ENCODE measurements at regions not wholly inside any gene's neighbourhood (a gene's known extent, or its start where the extent isn't known, plus 50 kb on each side); places are given as distances from the start of the nearest gene placed in this dataset.
"Not testable (repeated sequence)": the region's sequence is repeated elsewhere in the genome, so short reads cannot be mapped to it uniquely, and the experiment has no call there.

DNA sequence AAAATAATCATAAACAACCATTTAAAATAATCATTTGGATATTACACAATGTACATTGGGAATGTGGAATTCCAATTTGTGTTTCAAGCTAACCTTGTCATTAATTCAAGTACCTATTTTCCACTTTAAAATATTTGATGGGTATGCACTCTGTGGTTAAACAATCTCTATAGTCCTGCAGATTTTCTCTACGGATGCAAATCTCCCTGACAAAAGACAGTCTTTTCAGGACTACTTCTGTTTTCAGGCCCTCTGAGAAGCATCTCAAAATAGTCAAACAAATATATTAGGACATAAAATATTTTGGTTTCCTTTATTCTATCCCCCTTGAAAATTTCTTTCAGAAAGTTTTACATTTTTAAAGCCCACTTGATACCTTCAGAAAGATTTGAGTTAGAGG is 735.6 kb upstream of the MBL2 start:
- Histone ChIP-seq H3K27ac (ENCODE audit: low read length, poor library complexity, severe bottlenecking) (no peak overlapping the region), H3K9ac (ENCODE audit: low read length) (no peak overlapping the region), H3K23ac (ENCODE audit: low read length in 2 of 2) (no peak overlapping the region), H3K18ac (ENCODE audit: low read depth in 1 of 2, low read length in 2 of 2) (no peak overlapping the region), H3K79me1 (replicated peaks; ENCODE audit: low read length, poor library complexity, severe bottlenecking) (no peaks in the 10 kb centered on the region), H4K8ac (ENCODE audit: low read length) (no peak overlapping the region), H3K4me3 (ENCODE audit: insufficient read depth in 1 of 2, low read depth in 1 of 2, low read length in 2 of 2) (no peak overlapping the region), H2BK15ac (ENCODE audit: low read depth, poor library complexity, severe bottlenecking) (no peak overlapping the region), H3K4me1 (ENCODE audit: control insufficient read depth, insufficient read depth, low read depth, low read length) (no peaks in the 10 kb centered on the region), H4K91ac (ENCODE audit: low read length) (no peak overlapping the region), H3K36me3 (ENCODE audit: control insufficient read depth in 1 of 2, insufficient read depth in 2 of 2, low read depth in 1 of 2, low read length in 2 of 2) (no peaks in the 10 kb centered on the region), H3K27me3 (ENCODE audit: control insufficient read depth in 1 of 2, insufficient read depth in 1 of 2, low read length in 2 of 2) (no peaks in the 10 kb centered on the region), H3K9me3 (ENCODE audit: control insufficient read depth, low read length) (peaks cover 3% of the 10 kb centered on the region), H2AFZ (ENCODE audit: low read depth, low read length) (no peak overlapping the region), H3K14ac (ENCODE audit: low read length in 2 of 2) (no peak overlapping the region), H3K4ac (ENCODE audit: low read depth in 1 of 2, low read length in 2 of 2) (no peak overlapping the region), H2BK12ac (ENCODE audit: low read length in 2 of 2) (no peak overlapping the region), H2BK5ac (ENCODE audit: low read depth, low read length, poor library complexity, severe bottlenecking) (no peak overlapping the region), H2AK5ac (ENCODE audit: low read length, severe bottlenecking) (no peak overlapping the region), H3K4me2 (ENCODE audit: low read length, poor library complexity, severe bottlenecking) (no peak overlapping the region), H2BK120ac (ENCODE audit: low read depth, low read length) (no peak overlapping the region)
- DNase-seq, result no peak
- WGBS, result 78% methylated on average over 1 of the region's 1 CpG

DNA sequence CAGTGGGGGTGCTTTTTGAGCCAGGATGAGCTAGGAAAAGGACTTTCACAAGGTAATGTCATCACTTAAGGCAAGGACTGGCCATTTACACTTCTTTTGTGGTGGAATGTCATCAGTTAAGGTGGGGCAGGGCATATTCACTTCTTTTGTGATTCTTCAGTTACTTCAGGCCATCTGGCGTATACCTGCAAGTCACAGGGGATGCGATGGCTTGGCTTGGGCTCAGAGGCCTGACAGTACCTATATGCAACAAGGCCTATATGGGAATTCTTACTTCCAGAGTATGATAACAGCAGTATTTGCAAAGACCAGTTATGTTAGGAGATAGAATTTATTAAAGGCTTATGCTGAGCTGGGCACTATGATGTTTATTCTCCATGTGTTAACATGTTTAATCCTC is 731.9 kb upstream of the MBL2 start:
- not testable (repeated sequence) for H3K9ac ChIP-seq (ENCODE audit: low read length); DNase-seq; H3K27me3 ChIP-seq (ENCODE audit: control insufficient read depth in 1 of 2, insufficient read depth in 1 of 2, low read length in 2 of 2); H2BK120ac ChIP-seq (ENCODE audit: low read depth, low read length); H3K18ac ChIP-seq (ENCODE audit: low read depth in 1 of 2, low read length in 2 of 2); H2BK15ac ChIP-seq (ENCODE audit: low read depth, poor library complexity, severe bottlenecking); H2BK12ac ChIP-seq (ENCODE audit: low read length in 2 of 2); H3K27ac ChIP-seq (ENCODE audit: low read length, poor library complexity, severe bottlenecking); H4K91ac ChIP-seq (ENCODE audit: low read length); H2AK5ac ChIP-seq (ENCODE audit: low read length, severe bottlenecking); H2AFZ ChIP-seq (ENCODE audit: low read depth, low read length); H3K23ac ChIP-seq (ENCODE audit: low read length in 2 of 2); H3K9me3 ChIP-seq (ENCODE audit: control insufficient read depth, low read length); H3K4ac ChIP-seq (ENCODE audit: low read depth in 1 of 2, low read length in 2 of 2); H3K4me3 ChIP-seq (ENCODE audit: insufficient read depth in 1 of 2, low read depth in 1 of 2, low read length in 2 of 2); H3K79me1 ChIP-seq (replicated peaks; ENCODE audit: low read length, poor library complexity, severe bottlenecking); H4K8ac ChIP-seq (ENCODE audit: low read length); H3K36me3 ChIP-seq (ENCODE audit: control insufficient read depth in 1 of 2, insufficient read depth in 2 of 2, low read depth in 1 of 2, low read length in 2 of 2); H2BK5ac ChIP-seq (ENCODE audit: low read depth, low read length, poor library complexity, severe bottlenecking); H3K14ac ChIP-seq (ENCODE audit: low read length in 2 of 2); H3K4me2 ChIP-seq (ENCODE audit: low read length, poor library complexity, severe bottlenecking); H3K4me1 ChIP-seq (ENCODE audit: control insufficient read depth, insufficient read depth, low read depth, low read length)
- WGBS, result 97% methylated on average over 2 of the region's 2 CpGs

DNA sequence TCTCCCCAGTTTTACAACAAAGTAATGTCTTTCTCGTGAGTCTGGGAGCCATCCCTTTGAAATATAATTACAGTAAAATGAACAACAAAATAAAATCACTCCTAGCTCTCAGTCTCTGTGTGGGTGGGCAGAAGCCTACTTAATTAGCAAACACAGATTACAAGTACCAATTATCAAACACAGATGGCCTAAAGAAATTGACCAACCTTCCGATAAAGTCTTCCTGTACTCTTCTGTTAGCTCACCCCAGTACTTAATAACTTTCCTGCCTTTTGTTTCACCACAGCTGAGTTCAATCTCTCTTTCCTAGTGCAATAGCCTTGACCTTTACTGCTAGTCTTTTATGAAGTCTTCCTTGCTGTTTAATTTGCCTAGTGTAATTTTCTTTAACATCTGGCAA is 719.2 kb upstream of the MBL2 start:
- Histone ChIP-seq H2BK15ac (ENCODE audit: low read depth, poor library complexity, severe bottlenecking) (no peak overlapping the region), H3K4me1 (ENCODE audit: control insufficient read depth, insufficient read depth, low read depth, low read length) (no peaks in the 10 kb centered on the region), H2BK5ac (ENCODE audit: low read depth, low read length, poor library complexity, severe bottlenecking) (no peak overlapping the region), H2AK5ac (ENCODE audit: low read length, severe bottlenecking) (no peak overlapping the region), H4K8ac (ENCODE audit: low read length) (no peak overlapping the region), H2AFZ (ENCODE audit: low read depth, low read length) (no peak overlapping the region), H3K4me3 (ENCODE audit: insufficient read depth in 1 of 2, low read depth in 1 of 2, low read length in 2 of 2) (no peak overlapping the region), H2BK12ac (ENCODE audit: low read length in 2 of 2) (no peak overlapping the region), H3K18ac (ENCODE audit: low read depth in 1 of 2, low read length in 2 of 2) (no peak overlapping the region), H3K9ac (ENCODE audit: low read length) (no peak overlapping the region), H3K27ac (ENCODE audit: low read length, poor library complexity, severe bottlenecking) (no peak overlapping the region), H4K91ac (ENCODE audit: low read length) (no peak overlapping the region), H3K79me1 (replicated peaks; ENCODE audit: low read length, poor library complexity, severe bottlenecking) (no peaks in the 10 kb centered on the region), H3K27me3 (ENCODE audit: control insufficient read depth in 1 of 2, insufficient read depth in 1 of 2, low read length in 2 of 2) (no peaks in the 10 kb centered on the region), H3K36me3 (ENCODE audit: control insufficient read depth in 1 of 2, insufficient read depth in 2 of 2, low read depth in 1 of 2, low read length in 2 of 2) (no peaks in the 10 kb centered on the region), H3K14ac (ENCODE audit: low read length in 2 of 2) (no peak overlapping the region), H3K23ac (ENCODE audit: low read length in 2 of 2) (no peak overlapping the region), H3K4ac (ENCODE audit: low read depth in 1 of 2, low read length in 2 of 2) (no peak overlapping the region), H3K9me3 (ENCODE audit: control insufficient read depth, low read length) (no peaks in the 10 kb centered on the region), H2BK120ac (ENCODE audit: low read depth, low read length) (no peak overlapping the region), H3K4me2 (ENCODE audit: low read length, poor library complexity, severe bottlenecking) (no peak overlapping the region)
- no peak for DNase-seq
- WGBS, result 79% methylated on average over 2 of the region's 2 CpGs

DNA sequence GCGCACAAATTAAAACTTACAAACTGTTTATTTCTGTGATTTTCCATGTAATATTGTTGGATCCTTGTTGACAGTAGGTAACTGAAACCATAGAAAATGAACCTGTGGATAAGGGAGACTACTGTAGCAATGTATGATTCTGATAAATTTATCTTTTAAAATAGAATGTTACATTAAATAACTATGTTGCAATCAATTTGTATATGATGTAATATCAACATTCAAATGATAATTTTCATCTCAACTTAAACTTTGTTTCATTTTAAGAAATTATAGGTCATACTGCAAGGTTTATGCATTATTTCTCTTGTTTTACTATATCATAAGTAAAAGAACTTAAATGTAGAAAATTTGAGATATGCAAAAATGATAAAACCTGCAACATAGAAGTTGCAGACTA is 718.0 kb upstream of the MBL2 start:
- Histone ChIP-seq H3K79me1 (replicated peaks; ENCODE audit: low read length, poor library complexity, severe bottlenecking) (no peaks in the 10 kb centered on the region), H3K27ac (ENCODE audit: low read length, poor library complexity, severe bottlenecking) (no peak overlapping the region), H3K18ac (ENCODE audit: low read depth in 1 of 2, low read length in 2 of 2) (no peak overlapping the region), H3K4me2 (ENCODE audit: low read length, poor library complexity, severe bottlenecking) (no peak overlapping the region), H2AFZ (ENCODE audit: low read depth, low read length) (no peak overlapping the region), H3K4ac (ENCODE audit: low read depth in 1 of 2, low read length in 2 of 2) (no peak overlapping the region), H2BK120ac (ENCODE audit: low read depth, low read length) (no peak overlapping the region), H2BK5ac (ENCODE audit: low read depth, low read length, poor library complexity, severe bottlenecking) (no peak overlapping the region), H3K4me3 (ENCODE audit: insufficient read depth in 1 of 2, low read depth in 1 of 2, low read length in 2 of 2) (no peak overlapping the region), H3K9me3 (ENCODE audit: control insufficient read depth, low read length) (no peaks in the 10 kb centered on the region), H3K23ac (ENCODE audit: low read length in 2 of 2) (no peak overlapping the region), H3K9ac (ENCODE audit: low read length) (no peak overlapping the region), H2AK5ac (ENCODE audit: low read length, severe bottlenecking) (no peak overlapping the region), H4K91ac (ENCODE audit: low read length) (no peak overlapping the region), H4K8ac (ENCODE audit: low read length) (no peak overlapping the region), H3K27me3 (ENCODE audit: control insufficient read depth in 1 of 2, insufficient read depth in 1 of 2, low read length in 2 of 2) (no peaks in the 10 kb centered on the region), H3K14ac (ENCODE audit: low read length in 2 of 2) (no peak overlapping the region), H2BK12ac (ENCODE audit: low read length in 2 of 2) (no peak overlapping the region), H3K36me3 (ENCODE audit: control insufficient read depth in 1 of 2, insufficient read depth in 2 of 2, low read depth in 1 of 2, low read length in 2 of 2) (no peaks in the 10 kb centered on the region), H3K4me1 (ENCODE audit: control insufficient read depth, insufficient read depth, low read depth, low read length) (no peaks in the 10 kb centered on the region), H2BK15ac (ENCODE audit: low read depth, poor library complexity, severe bottlenecking) (no peak overlapping the region)
- DNase-seq, result no peak
- WGBS, result 100% methylated on average over 1 of the region's 1 CpG

All from mesenchymal stem cell (in vitro differentiated cells and primary cell).